DND-41 (cell line): ENCODE measurements at regions not wholly inside any gene's neighbourhood (a gene's known extent, or its start where the extent isn't known, plus 50 kb on each side); places are given as distances from the start of the nearest gene placed in this dataset.

Source experiments
- CTCF ChIP-seq: IDR thresholded peaks from 2 replicates; pipeline ENCODE4 v1.5.1; 2012; ENCODE audit warnings: borderline replicate concordance, low read length, moderate library complexity, mild to moderate bottlenecking; ENCODE audit not compliant: poor library complexity, severe bottlenecking; ENCODE audit errors: extremely low read depth
- EZH2 ChIP-seq: IDR thresholded peaks from 3 replicates; pipeline ENCODE4 v1.6.1; 2012; ENCODE audit warnings: borderline replicate concordance, low read depth, mild to moderate bottlenecking, moderate library complexity, low read length, inconsistent platforms; ENCODE audit not compliant: severe bottlenecking

GRCh38 chr1:14168326-14169063 lies 430.0 kb upstream of the KAZN start:
- TF ChIP-seq CTCF (no peak), EZH2 (no peak)
